ENCODE measurements at regions not wholly inside any gene's neighbourhood (a gene's known extent, or its start where the extent isn't known, plus 50 kb on each side); places are given as distances from the start of the nearest gene placed in this dataset.
"Not testable (repeated sequence)": the region's sequence is repeated elsewhere in the genome, so short reads cannot be mapped to it uniquely, and the experiment has no call there.

- no peak for TF ChIP-seq ZFP3 (tag by site-specific recombination; IDR thresholded peaks at IDR 0.05; ENCODE audit: low read depth)
- no peak for TF ChIP-seq GLI4 (tag by site-specific recombination; IDR thresholded peaks at IDR 0.05)
- no peak for TF ChIP-seq ZNF132 (tag by site-specific recombination; IDR thresholded peaks at IDR 0.05; ENCODE audit: borderline replicate concordance)
Observed at GRCh38 chr1:234763367-234763766, 153.4 kb upstream of the IRF2BP2 start (continued).

- POLR2A ChIA-PET; H3K4me1 ChIP-seq (ENCODE audit: control insufficient read depth, insufficient read depth, low read length); H3K27ac ChIP-seq (ENCODE audit: extremely low read depth, low read depth, low read length); H3K36me3 ChIP-seq (ENCODE audit: control insufficient read depth in 2 of 2, insufficient read depth in 1 of 2, low read length in 2 of 2); H3K4me3 ChIP-seq (ENCODE audit: low read depth, low read length); CTCF ChIA-PET; H3K9me3 ChIP-seq (ENCODE audit: control insufficient read depth, insufficient read depth, low read depth, low read length): not testable (repeated sequence)
- peak; percentile 70; the same call in 1 of the 2 replicates for TF ChIP-seq ZNF580 (tag by site-specific recombination; IDR thresholded peaks at IDR 0.05)
- TF ChIP-seq ZNF146 (tag by site-specific recombination; IDR thresholded peaks at IDR 0.05): peak; percentile 100
Observed at GRCh38 chr1:234762127-234762526, 152.1 kb upstream of the IRF2BP2 start.

GRCh38 chr1:234760303-234760723, 150.3 kb upstream of the IRF2BP2 start:
- CTCF ChIA-PET: interaction anchor here (0.6 to 1.0 kb wide), 2 partner anchors 16 to 187 kb away, joined by 3 read pairs; no protein-coding TSS in a partner anchor
- Histone ChIP-seq H3K9me3 (ENCODE audit: control insufficient read depth, insufficient read depth, low read depth, low read length) (no peaks in the 10 kb centered on the region), H3K27ac (ENCODE audit: extremely low read depth, low read depth, low read length) (no peak overlapping the region), H3K4me3 (ENCODE audit: low read depth, low read length) (no peak overlapping the region), H3K4me1 (ENCODE audit: control insufficient read depth, insufficient read depth, low read length) (peaks cover 6% of the 10 kb centered on the region; the same call in 1 of the 2 replicates), H3K36me3 (ENCODE audit: control insufficient read depth in 2 of 2, insufficient read depth in 1 of 2, low read length in 2 of 2) (no peaks in the 10 kb centered on the region)
- TF ChIP-seq ZNF530 (tag by site-specific recombination; IDR thresholded peaks at IDR 0.05; ENCODE audit: low read depth) (peak; percentile 27; the same call in 1 of the 2 replicates), ZNF24 (tag by site-specific recombination; IDR thresholded peaks at IDR 0.05) (no peak), ZNF398 (tag by site-specific recombination; IDR thresholded peaks at IDR 0.05) (peak; percentile 46; the same call in 1 of the 2 replicates)
- POLR2A ChIA-PET: interaction anchor here (0.9 to 1.1 kb wide), 2 partner anchors 14 to 149 kb away, joined by 3 read pairs; no protein-coding TSS in a partner anchor

GRCh38 chr1:234759888-234760287, 149.9 kb upstream of the IRF2BP2 start:
- POLR2A ChIA-PET: interaction anchor here (0.9 to 1.1 kb wide), 2 partner anchors 14 to 149 kb away, joined by 3 read pairs; no protein-coding TSS in a partner anchor
- peaks cover 7% of the 10 kb centered on the region; the same call in 1 of the 2 replicates for H3K4me1 ChIP-seq (ENCODE audit: control insufficient read depth, insufficient read depth, low read length)

More at GRCh38 chr1:234759888-234760287, 149.9 kb upstream of the IRF2BP2 start:
- H3K36me3 ChIP-seq (ENCODE audit: control insufficient read depth in 2 of 2, insufficient read depth in 1 of 2, low read length in 2 of 2): no peaks in the 10 kb centered on the region
- CTCF ChIA-PET: interaction anchor here (0.6 to 1.0 kb wide), 2 partner anchors 16 to 186 kb away, joined by 3 read pairs; no protein-coding TSS in a partner anchor
- TF ChIP-seq FEZF1 (tag by site-specific recombination; IDR thresholded peaks at IDR 0.05): no peak
- TF ChIP-seq ZNF398 (tag by site-specific recombination; IDR thresholded peaks at IDR 0.05): no peak
- TF ChIP-seq SALL2 (tag by site-specific recombination; IDR thresholded peaks at IDR 0.05; ENCODE audit: borderline replicate concordance): no peak
- TF ChIP-seq PRDM10 (tag by site-specific recombination; IDR thresholded peaks at IDR 0.05): peak; percentile 57
- TF ChIP-seq ZNF544 (tag by site-specific recombination; IDR thresholded peaks at IDR 0.05): no peak
- no peak for TF ChIP-seq KLF17 (tag by site-specific recombination; IDR thresholded peaks at IDR 0.05)
- TF ChIP-seq ZNF837 (tag by site-specific recombination; IDR thresholded peaks at IDR 0.05): no peak
- H3K4me3 ChIP-seq (ENCODE audit: low read depth, low read length): no peak overlapping the region
- no peak overlapping the region for H3K27ac ChIP-seq (ENCODE audit: extremely low read depth, low read depth, low read length)
- no peaks in the 10 kb centered on the region for H3K9me3 ChIP-seq (ENCODE audit: control insufficient read depth, insufficient read depth, low read depth, low read length)

Data from HEK293 (cell line).